ENCODE measurements at regions not wholly inside any gene's neighbourhood (a gene's known extent, or its start where the extent isn't known, plus 50 kb on each side); places are given as distances from the start of the nearest gene placed in this dataset.
"Not testable (repeated sequence)": the region's sequence is repeated elsewhere in the genome, so short reads cannot be mapped to it uniquely, and the experiment has no call there.

DNA sequence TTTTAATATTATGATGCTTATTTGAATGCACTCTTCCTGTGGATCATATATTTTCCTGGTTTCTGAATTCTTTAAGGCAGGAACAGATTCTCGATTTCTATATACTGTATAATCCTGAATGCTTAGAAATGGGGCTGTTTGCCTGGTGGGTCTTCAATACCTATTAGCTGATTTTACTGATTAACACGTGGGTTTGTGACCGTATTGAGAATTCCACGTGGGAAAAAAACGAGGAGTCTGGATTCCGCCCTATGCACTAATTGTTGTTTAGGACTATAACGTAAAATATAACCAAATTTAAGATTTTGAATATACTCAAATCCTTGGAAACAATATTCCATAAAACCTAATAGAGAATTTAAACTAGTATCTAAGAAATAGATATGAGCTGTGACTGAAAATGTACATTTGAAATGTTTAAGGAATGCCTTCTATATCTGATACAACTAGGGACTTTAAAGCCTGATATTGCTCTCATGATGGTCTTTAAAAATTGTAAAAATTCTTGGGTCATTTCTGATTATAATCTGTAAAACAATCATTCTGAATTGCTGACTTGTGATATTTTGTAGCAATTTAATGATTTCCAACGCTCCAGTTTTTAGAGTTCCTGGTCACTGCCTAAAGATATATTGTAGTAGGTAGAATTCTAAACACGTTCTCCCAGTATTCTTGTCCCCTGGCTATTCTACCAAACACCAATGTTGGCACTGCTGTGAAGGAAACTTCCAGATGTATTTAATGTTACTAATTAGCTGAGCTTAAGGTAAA is 93.6 kb upstream of the NOX3 start:
- DNase-seq (ENCODE audit: low spot score) (no peak), FAIRE-seq (no peak)

DNA sequence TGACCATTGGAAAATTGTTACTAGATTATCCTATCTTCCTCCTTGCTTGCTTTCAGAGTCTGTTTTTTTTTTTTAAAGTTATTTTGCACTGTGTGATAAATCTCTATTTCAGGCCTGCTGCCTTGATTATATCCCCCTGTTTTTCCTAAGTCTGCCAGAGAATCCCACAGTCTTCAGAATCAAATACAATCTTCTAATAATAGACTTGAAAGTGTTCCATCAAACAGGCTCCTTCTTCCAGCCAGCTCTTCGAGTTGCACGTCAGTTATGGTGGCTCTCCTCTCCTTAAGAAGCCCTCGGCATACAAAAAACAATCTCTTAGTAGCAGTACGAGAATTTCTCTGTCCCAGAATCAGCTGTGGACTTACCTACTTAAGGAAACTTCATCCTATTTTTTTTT is 92.9 kb upstream of the NOX3 start:
- FAIRE-seq = no peak
- no peak for DNase-seq (ENCODE audit: low spot score)

DNA sequence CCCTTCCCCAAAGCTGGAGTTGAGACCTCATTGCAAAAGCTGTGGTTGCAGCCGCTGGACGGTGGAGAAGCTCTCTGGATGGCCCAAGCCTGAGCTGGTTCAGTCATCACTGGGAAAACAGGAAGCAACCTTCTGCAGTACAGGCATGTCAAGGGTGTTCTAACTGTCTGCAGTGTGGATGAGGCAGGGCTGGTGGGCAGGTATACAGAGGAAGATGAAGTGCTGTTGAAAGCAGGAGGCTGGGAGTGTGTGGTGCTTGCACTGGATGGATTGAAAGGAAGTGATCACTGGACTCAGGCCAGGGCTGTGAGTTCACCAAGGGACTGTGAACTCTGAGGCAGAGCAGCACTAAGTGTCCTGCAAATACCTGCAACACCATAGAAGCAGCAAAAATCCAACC is 89.0 kb upstream of the NOX3 start:
- FAIRE-seq (no peak), DNase-seq (ENCODE audit: low spot score) (no peak)

DNA sequence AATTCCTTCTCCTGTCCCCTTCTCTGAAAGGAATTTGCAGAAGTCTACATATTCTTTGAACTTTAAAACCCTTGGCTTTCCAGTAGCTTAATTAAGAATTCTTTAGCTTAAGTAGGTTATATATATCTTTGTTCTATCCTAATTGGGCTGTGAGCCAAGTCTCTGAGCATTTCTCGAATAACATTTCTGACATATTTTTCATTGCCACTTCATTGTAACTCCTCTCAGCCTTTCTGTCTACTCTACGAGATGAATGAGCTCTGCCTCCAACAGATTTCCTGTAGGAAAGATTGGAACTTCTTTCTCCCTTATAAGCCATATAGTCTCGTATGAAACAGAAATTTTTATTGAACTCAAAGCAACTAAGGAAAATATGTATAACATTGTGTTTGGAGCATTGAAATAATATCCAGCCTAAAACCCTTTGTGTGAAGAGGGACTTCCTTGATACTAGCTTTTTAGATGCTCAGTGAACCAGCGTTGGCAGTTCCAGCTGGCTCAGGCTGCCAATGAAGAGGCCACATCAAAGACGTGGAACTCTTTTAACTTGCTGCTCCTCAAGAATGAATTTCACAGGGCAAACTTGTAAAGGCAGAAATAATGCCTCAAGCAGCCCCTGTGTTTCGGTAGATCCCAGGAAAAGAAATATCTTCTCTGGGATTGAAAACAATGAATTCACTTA is 87.7 kb upstream of the NOX3 start:
- FAIRE-seq (no peak), DNase-seq (ENCODE audit: low spot score) (no peak)

DNA sequence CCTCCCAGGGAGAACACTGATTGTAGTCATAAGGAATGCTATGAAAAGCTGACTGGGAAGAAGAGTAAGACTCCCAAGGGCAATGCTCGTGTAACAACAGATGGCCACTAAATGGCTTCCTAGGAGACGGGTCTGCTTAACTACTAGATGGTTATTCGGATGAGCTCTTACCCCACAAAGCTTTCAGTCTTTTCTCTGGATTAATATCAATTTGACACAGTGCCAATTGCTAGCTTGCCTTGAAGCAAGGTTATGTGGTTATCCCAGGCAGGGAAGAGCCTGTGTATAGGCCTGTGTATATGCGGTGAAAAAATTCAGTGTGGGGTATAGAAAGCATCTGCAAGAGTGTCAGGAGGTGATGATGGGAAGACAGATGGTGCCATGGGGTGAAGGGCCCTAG is 86.4 kb upstream of the NOX3 start:
- FAIRE-seq = no peak
- no peak for DNase-seq (ENCODE audit: low spot score)

DNA sequence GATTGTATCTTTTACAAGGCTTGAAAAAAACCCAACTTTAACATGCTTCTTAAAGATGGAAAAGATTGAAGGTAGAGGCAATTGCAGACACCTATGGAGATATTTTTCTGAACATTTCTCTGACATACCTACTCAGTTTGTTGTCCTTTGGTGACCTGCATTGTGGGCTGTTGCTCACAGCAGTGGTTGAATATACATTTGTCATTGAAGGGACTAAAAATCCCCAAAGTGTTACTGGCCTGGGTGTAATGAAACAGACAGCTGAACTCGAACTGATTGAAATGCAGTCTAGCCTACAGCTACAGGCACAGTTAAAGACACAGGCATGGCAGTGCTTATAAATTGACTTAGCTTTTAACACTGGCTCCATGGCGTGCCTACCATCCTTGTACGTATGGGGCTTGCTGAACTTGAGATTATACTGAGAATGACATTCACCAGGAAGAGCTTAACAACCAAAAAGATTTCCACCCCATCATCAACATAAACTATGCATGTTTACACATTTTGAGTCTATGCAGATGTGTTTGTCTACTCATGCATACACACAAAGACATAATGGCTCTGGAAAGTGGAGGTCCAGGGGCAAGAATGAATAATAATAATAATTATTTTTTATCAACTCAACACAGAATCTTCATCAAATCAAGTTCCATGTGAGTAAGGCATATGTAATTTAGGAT is 83.2 kb upstream of the NOX3 start:
- FAIRE-seq = no peak

GRCh38 chr6:155534678-155535077 is 79.0 kb upstream of the NOX3 start:
- DNase-seq (ENCODE audit: low spot score) = no peak
- FAIRE-seq = no peak

More for the DNA sequence above, 83.2 kb upstream of the NOX3 start:
- DNase-seq (ENCODE audit: low spot score) = no peak

DNA sequence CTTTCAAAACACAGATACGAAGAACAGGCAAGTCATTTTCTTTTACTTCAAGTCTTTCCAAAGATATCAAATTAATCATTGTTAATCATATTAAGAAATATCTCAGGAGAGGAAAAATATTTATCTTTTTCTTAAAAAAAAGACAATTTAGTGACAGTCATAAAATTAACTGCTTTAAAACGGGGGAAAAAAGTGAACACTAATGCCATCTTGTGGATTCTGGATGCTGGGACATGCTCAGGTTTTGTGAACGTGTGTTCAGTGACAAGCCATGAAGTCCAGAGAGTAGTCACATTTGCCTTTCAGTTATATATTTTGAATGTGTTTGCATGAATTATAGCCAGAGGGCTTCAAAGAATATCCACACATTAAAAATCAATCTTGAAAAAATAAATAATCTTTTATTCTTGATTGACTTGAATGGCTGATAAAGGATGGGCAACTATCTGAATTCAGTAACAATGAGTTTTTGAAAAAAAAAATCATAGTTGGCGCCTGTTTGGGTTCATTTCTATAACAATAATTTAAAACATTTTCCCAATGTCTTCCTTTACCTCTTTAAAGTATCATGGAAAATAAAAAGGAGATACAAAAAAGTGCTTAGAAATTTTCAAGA is 74.7 kb upstream of the NOX3 start:
- DNase-seq (ENCODE audit: low spot score) = peak; percentile 23

GRCh38 chr6:155529814-155530213 is 74.2 kb upstream of the NOX3 start:
- not testable (repeated sequence) for DNase-seq (ENCODE audit: low spot score); FAIRE-seq

More for the DNA sequence above, 74.7 kb upstream of the NOX3 start:
- peak; percentile 8 for FAIRE-seq

DNA sequence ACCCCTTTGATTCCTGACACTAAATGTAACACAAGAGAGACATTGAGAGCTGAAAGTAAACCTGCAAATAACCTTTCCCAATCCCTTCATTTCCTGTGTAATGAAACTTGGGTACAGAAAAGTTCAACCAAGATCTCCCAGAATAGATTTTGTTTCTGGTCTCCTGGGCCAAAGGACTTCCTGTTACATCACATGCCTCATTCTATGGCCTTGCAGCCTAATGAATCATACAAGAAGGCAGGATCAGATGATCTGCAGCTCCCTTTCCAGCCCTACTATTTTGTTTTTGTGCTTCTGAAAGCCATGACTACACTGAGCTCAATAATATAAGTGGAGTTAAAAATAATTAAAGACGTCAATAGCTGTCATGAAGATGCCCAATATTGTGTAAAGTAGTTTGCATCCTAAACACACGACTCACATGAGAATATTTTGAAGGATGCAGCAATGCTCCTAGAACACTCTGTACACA is 73.4 kb upstream of the NOX3 start:
- FAIRE-seq (peak; percentile 31), DNase-seq (ENCODE audit: low spot score) (peak; percentile 66)

- no peak for DNase-seq (ENCODE audit: low spot score)
- FAIRE-seq = no peak
Measured at GRCh38 chr6:155528335-155528734, 72.7 kb upstream of the NOX3 start.

DNA sequence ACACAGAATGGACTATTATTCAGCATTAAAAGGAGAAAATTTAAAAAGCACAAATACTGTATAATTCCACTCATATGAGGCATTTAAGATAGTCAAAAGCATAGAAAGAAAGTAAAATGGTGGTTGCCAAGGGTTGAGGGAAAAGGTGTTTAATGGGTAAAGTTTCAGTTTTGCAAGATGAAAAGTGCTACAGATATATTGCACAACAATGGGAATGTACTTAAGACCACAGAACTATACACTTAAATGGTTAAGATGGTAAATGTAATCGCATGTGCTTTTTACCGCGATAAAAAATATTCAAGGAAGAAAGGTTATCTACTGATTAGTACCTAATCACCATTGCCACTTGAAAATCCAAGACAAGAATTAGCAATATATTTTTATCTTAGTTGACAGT is 71.8 kb upstream of the NOX3 start:
- FAIRE-seq (no peak), DNase-seq (ENCODE audit: low spot score) (no peak)

GRCh38 chr6:155523821-155524651 is 68.4 kb upstream of the NOX3 start:
- FAIRE-seq (no peak), DNase-seq (ENCODE audit: low spot score) (peak; percentile 28)

DNA sequence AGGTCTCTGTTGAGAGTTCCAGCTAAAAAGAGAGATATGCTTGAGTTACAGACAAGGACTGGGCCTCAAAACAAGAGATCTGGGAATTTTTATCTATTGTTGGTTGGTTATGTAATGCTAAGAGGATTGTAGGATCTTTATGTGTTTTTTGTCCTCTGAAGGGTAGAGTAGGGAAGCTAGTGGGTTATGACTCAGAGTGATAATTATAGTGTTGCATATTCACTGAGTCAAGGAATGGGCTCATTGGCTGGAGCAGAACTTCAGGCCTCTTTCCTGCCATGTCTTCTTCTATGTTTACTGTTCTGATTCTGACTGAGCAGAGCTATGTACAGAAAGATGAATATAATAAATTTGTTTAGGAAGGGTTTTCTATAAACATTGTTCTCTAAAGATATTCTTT is 66.1 kb upstream of the NOX3 start:
- FAIRE-seq (no peak), DNase-seq (ENCODE audit: low spot score) (peak; percentile 51)

DNA sequence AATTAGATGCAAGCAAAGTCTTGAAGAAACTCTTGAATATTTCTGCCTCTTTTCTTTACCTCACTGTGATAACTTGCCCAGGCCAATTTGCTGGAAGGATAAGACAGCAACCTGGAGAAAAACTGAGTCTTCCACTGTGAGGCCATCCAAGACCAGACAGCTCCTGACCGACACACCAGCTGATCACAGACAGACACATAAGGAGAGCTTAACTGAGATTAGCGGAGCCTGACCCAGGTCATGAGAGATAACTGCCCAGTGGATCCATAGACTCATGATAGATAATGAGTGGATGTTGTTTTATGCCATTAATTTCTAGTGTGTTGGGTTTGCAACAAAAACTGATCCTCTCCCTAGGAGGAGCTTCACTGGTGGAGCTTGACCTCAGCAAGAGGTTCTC is 64.4 kb upstream of the NOX3 start:
- DNase-seq (ENCODE audit: low spot score) (no peak), FAIRE-seq (no peak)

- FAIRE-seq (no peak), DNase-seq (ENCODE audit: low spot score) (no peak)
Measured at GRCh38 chr6:155519176-155519738, 63.6 kb upstream of the NOX3 start.

- DNase-seq (ENCODE audit: low spot score) (no peak), FAIRE-seq (no peak)
Measured at GRCh38 chr6:155517294-155517693, 61.7 kb upstream of the NOX3 start.

DNA sequence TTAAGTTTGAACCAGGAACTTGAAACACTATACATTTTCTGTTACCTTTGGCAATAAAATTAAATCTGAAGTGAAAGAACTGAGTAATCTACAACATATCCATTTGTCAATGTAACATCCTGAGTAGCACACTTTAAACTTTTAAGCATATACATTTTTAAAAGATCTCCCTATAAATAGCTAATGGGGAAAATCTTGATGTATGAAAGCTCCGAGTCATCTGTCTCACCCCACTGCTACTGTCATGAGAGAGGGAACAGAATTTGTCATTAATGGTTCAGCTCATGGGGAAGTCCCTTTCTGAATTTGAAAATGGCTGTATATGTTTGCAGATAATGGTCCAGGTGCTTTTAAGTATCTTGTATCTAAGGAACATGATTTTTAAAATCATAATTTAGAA is 55.2 kb upstream of the NOX3 start:
- DNase-seq (ENCODE audit: low spot score) (no peak), FAIRE-seq (no peak)

DNA sequence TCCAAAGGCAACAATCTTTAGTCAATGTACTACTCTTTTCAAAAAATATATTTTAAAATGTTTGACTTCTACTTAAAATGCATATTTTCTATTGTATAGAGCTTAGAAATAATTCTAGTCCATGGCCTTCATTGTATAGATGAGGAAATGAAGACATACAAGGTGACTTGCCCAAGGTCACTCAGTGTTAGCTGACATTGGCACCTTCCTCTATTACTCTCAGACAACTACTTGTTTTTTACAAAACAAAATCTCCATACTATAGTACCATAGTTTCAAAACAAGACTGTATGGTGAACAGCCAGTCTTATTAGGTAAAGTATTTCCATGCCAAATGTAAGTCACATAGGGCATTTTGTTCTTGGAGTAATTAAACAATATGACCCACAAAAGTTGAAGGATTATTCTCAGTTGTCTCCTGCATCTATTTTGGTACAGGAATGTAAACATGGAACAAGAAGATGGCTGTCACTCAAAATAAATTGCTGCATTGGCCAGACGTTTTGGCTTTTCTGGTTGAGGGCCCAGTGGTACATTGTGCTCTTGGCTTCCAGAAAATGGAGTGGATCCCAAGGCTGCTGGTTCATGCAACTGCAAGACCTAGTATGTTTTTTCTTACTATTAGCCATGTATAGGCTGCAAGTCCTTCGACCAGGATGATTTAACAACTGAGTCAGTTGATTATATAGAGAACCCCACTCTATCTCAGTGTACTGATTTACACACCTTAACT is 54.3 kb upstream of the NOX3 start:
- FAIRE-seq (no peak), DNase-seq (ENCODE audit: low spot score) (no peak)

DNA sequence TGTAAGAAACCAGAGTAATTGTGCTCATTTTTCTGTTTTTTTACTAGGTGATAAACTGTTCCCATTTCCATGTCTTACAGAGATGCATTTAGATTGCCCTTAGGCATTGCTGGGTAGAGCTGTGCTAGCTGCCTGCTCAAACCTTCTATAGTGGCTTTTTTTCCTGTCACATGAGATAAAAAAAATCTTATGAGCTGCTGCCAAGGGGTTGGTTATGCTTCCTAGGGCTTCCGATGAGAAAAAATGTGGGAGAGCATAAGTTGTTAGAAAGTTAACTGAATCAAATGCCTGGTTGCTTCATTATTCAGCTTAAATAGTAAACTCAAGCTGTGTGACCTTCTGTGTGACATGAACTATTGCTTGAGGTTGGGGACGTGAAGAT is 50.0 kb upstream of the NOX3 start:
- no peak for DNase-seq (ENCODE audit: low spot score)
- FAIRE-seq = no peak
